Astrocyte (in vitro differentiated cells and primary cell): ENCODE measurements at regions not wholly inside any gene's neighbourhood (a gene's known extent, or its start where the extent isn't known, plus 50 kb on each side); places are given as distances from the start of the nearest gene placed in this dataset.

Source experiments
- CTCF ChIP-seq: IDR thresholded peaks from 2 replicates; pipeline ENCODE4 v1.5.1; 2011; ENCODE audit warnings: low read depth, mild to moderate bottlenecking, inconsistent platforms, low read length, moderate library complexity; ENCODE audit not compliant: insufficient read depth
- EZH2 ChIP-seq: IDR thresholded peaks from 2 replicates; pipeline ENCODE4 v1.6.1; 2012; ENCODE audit warnings: mild to moderate bottlenecking, low read length, inconsistent platforms; ENCODE audit not compliant: insufficient read depth

- no peak for TF ChIP-seq CTCF
- no peak for TF ChIP-seq EZH2
Observed at GRCh38 chr14:62599616-62600385, 445.5 kb downstream of the KCNH5 start.
